ENCODE measurements at regions not wholly inside any gene's neighbourhood (a gene's known extent, or its start where the extent isn't known, plus 50 kb on each side); places are given as distances from the start of the nearest gene placed in this dataset.

- TF ChIP-seq CTCF (IDR thresholded peaks at IDR 0.05 in 2 of 3, conservative IDR thresholded peaks at IDR 0.05 in 1 of 3; ENCODE audit: control insufficient read depth in 2 of 3, extremely low read depth in 1 of 3, insufficient read depth in 1 of 3, low read depth in 3 of 3, low read length in 3 of 3) = no peak
- TF ChIP-seq REST (IDR thresholded peaks at IDR 0.05; ENCODE audit: low read depth, low read length) = no peak
- no peak for TF ChIP-seq NFIC (IDR thresholded peaks at IDR 0.05; ENCODE audit: low read depth, low read length)
Observed at GRCh38 chr16:24488045-24488444, 51.3 kb upstream of the RBBP6 start.

Data from GM12878 (cell line).